ENCODE measurements at regions not wholly inside any gene's neighbourhood (a gene's known extent, or its start where the extent isn't known, plus 50 kb on each side); places are given as distances from the start of the nearest gene placed in this dataset.

GRCh38 chr14:56004323-56004722 lies 113.9 kb upstream of the PELI2 start:
- Histone ChIP-seq H3K9ac (ENCODE audit: low read depth, low read length) (no peak overlapping the region), H3K14ac (replicated peaks; ENCODE audit: low read depth, low read length) (no peak overlapping the region), H3K27ac (ENCODE audit: insufficient read depth, low read length) (no peak overlapping the region), H2BK120ac (ENCODE audit: low read depth, low read length) (0 out of 2 replicates have a peak overlapping the region, but pooled peaks have one; percentile 27), H3K18ac (ENCODE audit: low read depth, low read length) (no peak overlapping the region), H3K56ac (ENCODE audit: extremely low read depth, insufficient read depth, low read length) (no peak overlapping the region), H3K4ac (ENCODE audit: low read depth, low read length) (peak overlapping the region; percentile 16), H3K79me1 (ENCODE audit: low read depth in 1 of 2, low read length in 2 of 2) (no peaks in the 10 kb centered on the region), H3K36me3 (ENCODE audit: control insufficient read depth, insufficient read depth, low read length) (no peaks in the 10 kb centered on the region), H3K9me3 (ENCODE audit: control insufficient read depth, insufficient read depth, low read length) (no peaks in the 10 kb centered on the region; the same call in 1 of the 2 replicates), H3K4me2 (ENCODE audit: low read depth, low read length) (no peak overlapping the region), H2AK9ac (replicated peaks; ENCODE audit: low read depth, low read length, poor library complexity) (no peak overlapping the region), H4K5ac (ENCODE audit: low read depth, low read length) (no peak overlapping the region), H2BK5ac (ENCODE audit: low read depth, low read length, poor library complexity, severe bottlenecking) (peak overlapping the region; percentile 27), H3K4me3 (ENCODE audit: insufficient read depth, low read depth, low read length) (no peak overlapping the region), H3K27me3 (ENCODE audit: control insufficient read depth, insufficient read depth, low read length) (no peaks in the 10 kb centered on the region), H4K20me1 (ENCODE audit: insufficient read depth, low read length) (no peaks in the 10 kb centered on the region), H2BK20ac (ENCODE audit: low read depth, low read length) (peak overlapping the region; percentile 50; the same call in 1 of the 2 replicates), H3K9me1 (ENCODE audit: insufficient read depth, low read length) (peaks cover 11% of the 10 kb centered on the region; the same call in 1 of the 2 replicates), H4K91ac (ENCODE audit: insufficient read depth, low read depth, low read length) (no peak overlapping the region), H4K8ac (ENCODE audit: low read depth in 2 of 2, low read length in 2 of 2) (no peak overlapping the region), H2AK5ac (ENCODE audit: low read depth, low read length) (no peak overlapping the region), H3K4me1 (ENCODE audit: control insufficient read depth, insufficient read depth, low read length) (peaks cover 8% of the 10 kb centered on the region), H2BK15ac (ENCODE audit: low read depth, low read length) (no peak overlapping the region), H2AFZ (replicated peaks; ENCODE audit: low read length, poor library complexity) (no peak overlapping the region), H3K23ac (ENCODE audit: low read depth, low read length) (no peak overlapping the region)
- dilution Hi-C loops (cut with HindIII; ENCODE audit: low sequenced_read_pairs, unreplicated experiment) (no loop called here), in situ Hi-C loops (cut with MboI; ENCODE audit: low sequenced_read_pairs) (no loop called here), intact Hi-C loops (cut with micrococcal nuclease) (loop anchor here (10.0 kb wide), 1 partner anchor 270 kb away; no protein-coding TSS in a partner anchor)
- ATAC-seq (ENCODE audit: low read depth) (peak; percentile 6), DNase-seq (no peak)
- POLR2A ChIA-PET (ENCODE audit: unreplicated experiment), result no interaction called here
- no CpG with 5 or more reads among the region's 3 CpGs for WGBS, 2 experiments (ENCODE audit: extremely low coverage in 2 of 2, insufficient read length in 1 of 2)
- BruUV-seq (replicated peaks), result no TSS peak
- TF ChIP-seq CEBPB (IDR thresholded peaks at IDR 0.05; ENCODE audit: low read depth, low read length) (no peak), BHLHE40 (IDR thresholded peaks at IDR 0.05; ENCODE audit: low read depth, low read length) (no peak), CTCF (conservative IDR thresholded peaks at IDR 0.05; ENCODE audit: low read depth, low read length) (no peak), USF2 (IDR thresholded peaks at IDR 0.05; ENCODE audit: low read depth, low read length) (no peak), FOS (IDR thresholded peaks at IDR 0.05; ENCODE audit: low read depth, low read length) (no peak), ELK1 (IDR thresholded peaks at IDR 0.05; ENCODE audit: borderline replicate concordance, low read depth, low read length) (no peak)
- CTCF ChIA-PET, result no interaction called here
